ENCODE measurements at regions not wholly inside any gene's neighbourhood (a gene's known extent, or its start where the extent isn't known, plus 50 kb on each side); places are given as distances from the start of the nearest gene placed in this dataset.

GRCh38 chr6:135782546-135782945 is 69.0 kb upstream of the PDE7B start:
- TF ChIP-seq ZFP41 (CRISPR knock-in tag; IDR thresholded peaks at IDR 0.05; ENCODE audit: borderline replicate concordance) (no peak), ZNF317 (CRISPR knock-in tag; IDR thresholded peaks at IDR 0.05) (no peak), CREB1 (IDR thresholded peaks at IDR 0.05) (no peak), CREB1 (CRISPR knock-in tag; IDR thresholded peaks at IDR 0.05) (no peak), PHB2 (IDR thresholded peaks at IDR 0.05; ENCODE audit: partially characterized antibody) (no peak), DPF2 (CRISPR knock-in tag; IDR thresholded peaks at IDR 0.05; ENCODE audit: borderline replicate concordance, low read depth) (no peak), UBTF (CRISPR knock-in tag; IDR thresholded peaks at IDR 0.05) (no peak), ESRRA (CRISPR knock-in tag; IDR thresholded peaks at IDR 0.05; ENCODE audit: low read depth) (no peak), ZNF512 (CRISPR knock-in tag; IDR thresholded peaks at IDR 0.05) (no peak), EP300 (IDR thresholded peaks at IDR 0.05; ENCODE audit: low read depth in 2 of 2, low read length in 2 of 2) (no peak), EP300 (CRISPR knock-in tag; IDR thresholded peaks at IDR 0.05; ENCODE audit: borderline replicate concordance) (no peak), NCOA2 (CRISPR knock-in tag; IDR thresholded peaks at IDR 0.05) (no peak), TAF1 (CRISPR knock-in tag; IDR thresholded peaks at IDR 0.05) (no peak)

Data from HepG2 (cell line).